SJCRH30 (cell line): ENCODE measurements at regions not wholly inside any gene's neighbourhood (a gene's known extent, or its start where the extent isn't known, plus 50 kb on each side); places are given as distances from the start of the nearest gene placed in this dataset.

ENCODE experiments used
- DNase-seq, 2 experiments: peaks; one replicate each; pipeline ENCODE4 v3.0.0-alpha.2; 2015 to 2020
- H3K27ac ChIP-seq: fragments of 250-450 bp; sonication (Bioruptor Pico); 2 replicates; pipeline ENCODE4 v1.5.1; 2020; ENCODE audit warnings: mild to moderate bottlenecking, moderate library complexity
- H3K27me3 ChIP-seq: fragments of 250-450 bp; sonication (Bioruptor Pico); 2 replicates; pipeline ENCODE4 v1.5.1; 2020; ENCODE audit warnings: mild to moderate bottlenecking, moderate library complexity
- H3K36me3 ChIP-seq: fragments of 250-450 bp; sonication (Bioruptor Pico); 2 replicates; pipeline ENCODE4 v1.5.1; 2020; ENCODE audit warnings: mild to moderate bottlenecking, moderate library complexity
- H3K4me1 ChIP-seq: fragments of 250-450 bp; sonication (Bioruptor Pico); 2 replicates; pipeline ENCODE4 v1.5.1; 2020; ENCODE audit warnings: mild to moderate bottlenecking, moderate library complexity
- H3K4me3 ChIP-seq: fragments of 250-450 bp; sonication (Bioruptor Pico); 2 replicates; pipeline ENCODE4 v1.5.1; 2020; ENCODE audit warnings: mild to moderate bottlenecking, moderate library complexity
- H3K9me3 ChIP-seq: fragments of 250-450 bp; sonication (Bioruptor Pico); replicated peaks from 2 replicates; pipeline ENCODE4 v1.5.1; 2020; ENCODE audit warnings: mild to moderate bottlenecking, moderate library complexity

DNA sequence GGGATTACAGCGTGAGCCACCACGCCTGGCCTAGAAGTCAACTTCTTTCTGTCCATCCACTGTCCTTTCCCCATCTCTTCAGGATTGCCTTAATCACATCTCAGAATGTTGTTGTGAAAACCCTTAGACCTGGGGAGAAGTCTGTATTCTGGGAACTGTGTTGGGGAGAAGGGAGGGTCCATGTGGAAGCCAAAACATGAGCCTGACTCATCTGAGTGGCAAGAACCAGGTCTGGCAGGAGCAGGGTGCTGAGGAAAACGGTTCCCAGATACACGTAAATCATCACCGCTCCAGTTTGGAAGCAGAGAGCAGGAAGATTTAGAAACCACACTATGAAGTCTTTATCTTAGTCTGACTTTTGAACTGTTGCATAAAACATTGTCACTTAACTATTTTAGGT is 245.6 kb upstream of the RGS6 start:
- Histone ChIP-seq H3K4me3 (no peak overlapping the region), H3K27ac (no peak overlapping the region), H3K27me3 (no peaks in the 10 kb centered on the region), H3K9me3 (no peaks in the 10 kb centered on the region), H3K36me3 (peaks cover 3% of the 10 kb centered on the region; the same call in 1 of the 2 replicates), H3K4me1 (peaks cover 8% of the 10 kb centered on the region)
- no peak for DNase-seq

- DNase-seq, result no peak
- no peaks in the 10 kb centered on the region for H3K9me3 ChIP-seq
- H3K4me1 ChIP-seq, result peaks cover 8% of the 10 kb centered on the region
- no peaks in the 10 kb centered on the region for H3K27me3 ChIP-seq
- no peak overlapping the region for H3K27ac ChIP-seq
- H3K4me3 ChIP-seq, result no peak overlapping the region
- H3K36me3 ChIP-seq, result peaks cover 3% of the 10 kb centered on the region; the same call in 1 of the 2 replicates
Observed at GRCh38 chr14:71687166-71687831, 244.9 kb upstream of the RGS6 start.

GRCh38 chr14:71688576-71688975 is 243.7 kb upstream of the RGS6 start:
- no peak for DNase-seq
- H3K4me1 ChIP-seq, result peaks cover 17% of the 10 kb centered on the region

DNA sequence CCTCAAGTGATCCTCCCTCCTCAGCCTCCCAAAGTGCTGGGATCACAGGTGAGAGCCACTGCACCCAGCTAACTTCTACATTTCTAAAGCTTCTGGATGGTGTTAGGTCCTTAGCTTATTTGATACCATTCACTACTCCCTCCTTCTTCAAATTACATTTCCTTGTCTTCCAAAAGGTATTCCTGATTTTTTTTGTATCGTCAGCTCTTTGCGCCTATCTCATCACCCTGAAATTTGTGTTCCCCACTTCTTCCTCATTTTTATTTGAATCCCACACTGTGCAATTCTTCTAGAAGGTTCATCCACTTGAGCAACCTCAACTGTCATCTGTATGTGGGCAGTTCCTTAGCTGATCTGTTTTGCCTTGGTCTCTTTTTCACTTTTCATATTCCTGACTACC is 241.8 kb upstream of the RGS6 start:
- no peak overlapping the region for H3K27ac ChIP-seq
- H3K4me3 ChIP-seq, result no peak overlapping the region
- DNase-seq, result no peak
- peaks cover 3% of the 10 kb centered on the region; the same call in 1 of the 2 replicates for H3K36me3 ChIP-seq
- H3K27me3 ChIP-seq, result no peaks in the 10 kb centered on the region
- peaks cover 17% of the 10 kb centered on the region for H3K4me1 ChIP-seq
- no peaks in the 10 kb centered on the region for H3K9me3 ChIP-seq

More at GRCh38 chr14:71688576-71688975, 243.7 kb upstream of the RGS6 start:
- Histone ChIP-seq H3K36me3 (peaks cover 3% of the 10 kb centered on the region; the same call in 1 of the 2 replicates), H3K4me3 (no peak overlapping the region), H3K9me3 (no peaks in the 10 kb centered on the region), H3K27me3 (no peaks in the 10 kb centered on the region), H3K27ac (no peak overlapping the region)

- H3K27ac ChIP-seq, result no peak overlapping the region
- H3K4me3 ChIP-seq, result no peak overlapping the region
- H3K27me3 ChIP-seq, result no peaks in the 10 kb centered on the region
- H3K4me1 ChIP-seq, result peaks cover 17% of the 10 kb centered on the region
- peaks cover under 1% of the 10 kb centered on the region; the same call in 1 of the 2 replicates for H3K36me3 ChIP-seq
- H3K9me3 ChIP-seq, result no peaks in the 10 kb centered on the region
- DNase-seq, result no peak
Observed at GRCh38 chr14:71692496-71692895, 239.7 kb upstream of the RGS6 start.

DNA sequence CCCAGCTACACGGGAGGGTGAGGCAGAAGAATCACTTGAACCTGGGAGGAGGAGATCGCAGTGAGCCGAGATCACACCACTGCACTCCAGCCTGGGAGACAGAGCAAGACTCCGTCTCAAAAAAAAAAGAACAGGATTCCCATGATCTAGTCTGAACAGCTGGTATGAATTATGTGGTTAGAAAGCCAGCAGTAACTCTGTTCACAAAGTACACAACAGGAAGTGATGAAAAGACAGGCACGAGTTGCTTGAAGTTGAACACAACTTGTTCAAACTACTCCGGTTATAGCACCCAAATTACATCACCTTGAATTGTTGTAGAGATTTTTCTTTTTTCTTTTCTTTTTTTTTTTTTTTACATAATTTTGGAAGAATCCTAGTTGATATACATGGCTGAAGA is 238.8 kb upstream of the RGS6 start:
- H3K27me3 ChIP-seq, result no peaks in the 10 kb centered on the region
- H3K27ac ChIP-seq, result peak overlapping the region; percentile 14; the same call in 1 of the 2 replicates
- no peaks in the 10 kb centered on the region for H3K36me3 ChIP-seq
- H3K4me3 ChIP-seq, result no peak overlapping the region
- peaks cover 21% of the 10 kb centered on the region for H3K4me1 ChIP-seq
- no peaks in the 10 kb centered on the region for H3K9me3 ChIP-seq
- DNase-seq, result peak; percentile 17 to 63

- Histone ChIP-seq H3K36me3 (no peaks in the 10 kb centered on the region; the same call in 1 of the 2 replicates), H3K27me3 (no peaks in the 10 kb centered on the region), H3K9me3 (no peaks in the 10 kb centered on the region), H3K27ac (no peak overlapping the region), H3K4me1 (peaks cover 21% of the 10 kb centered on the region), H3K4me3 (no peak overlapping the region)
- no peak for DNase-seq
Observed at GRCh38 chr14:71694591-71695530, 237.4 kb upstream of the RGS6 start.

- Histone ChIP-seq H3K27me3 (no peaks in the 10 kb centered on the region), H3K36me3 (no peaks in the 10 kb centered on the region; the same call in 1 of the 2 replicates), H3K4me1 (peaks cover 20% of the 10 kb centered on the region), H3K27ac (no peak overlapping the region), H3K4me3 (no peak overlapping the region), H3K9me3 (no peaks in the 10 kb centered on the region)
- DNase-seq, result no peak
Observed at GRCh38 chr14:71695611-71696350, 236.4 kb upstream of the RGS6 start.

GRCh38 chr14:71698027-71698426 is 234.2 kb upstream of the RGS6 start:
- H3K9me3 ChIP-seq, result no peaks in the 10 kb centered on the region
- peaks cover 17% of the 10 kb centered on the region for H3K4me1 ChIP-seq
- no peak for DNase-seq
- no peak overlapping the region; the same call in 1 of the 2 replicates for H3K27ac ChIP-seq
- peaks cover 3% of the 10 kb centered on the region for H3K36me3 ChIP-seq
- no peak overlapping the region for H3K4me3 ChIP-seq
- no peaks in the 10 kb centered on the region for H3K27me3 ChIP-seq

DNA sequence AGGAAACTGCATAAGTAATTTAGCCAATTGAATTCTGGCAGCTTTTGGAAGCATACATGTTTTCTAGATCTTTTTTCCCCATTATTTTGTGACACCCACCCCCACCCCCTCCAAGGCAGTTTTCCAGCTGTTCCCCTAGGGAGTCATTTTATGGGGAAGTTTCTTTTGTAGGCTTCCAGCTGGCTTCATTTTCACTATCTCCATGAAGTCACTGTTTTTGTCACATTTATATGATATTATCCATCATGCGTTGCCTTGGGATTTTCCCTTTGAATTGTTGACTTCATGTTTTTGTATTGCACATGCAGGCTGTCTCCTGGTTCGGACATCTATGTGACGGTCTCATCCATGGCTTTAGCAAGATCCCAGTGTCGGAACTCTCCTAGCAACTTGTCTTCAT is 233.6 kb upstream of the RGS6 start:
- no peak overlapping the region; the same call in 1 of the 2 replicates for H3K27ac ChIP-seq
- no peak overlapping the region for H3K4me3 ChIP-seq
- no peaks in the 10 kb centered on the region for H3K9me3 ChIP-seq
- peaks cover 18% of the 10 kb centered on the region for H3K4me1 ChIP-seq
- H3K27me3 ChIP-seq, result no peaks in the 10 kb centered on the region
- DNase-seq, result no peak
- H3K36me3 ChIP-seq, result peaks cover 3% of the 10 kb centered on the region

DNA sequence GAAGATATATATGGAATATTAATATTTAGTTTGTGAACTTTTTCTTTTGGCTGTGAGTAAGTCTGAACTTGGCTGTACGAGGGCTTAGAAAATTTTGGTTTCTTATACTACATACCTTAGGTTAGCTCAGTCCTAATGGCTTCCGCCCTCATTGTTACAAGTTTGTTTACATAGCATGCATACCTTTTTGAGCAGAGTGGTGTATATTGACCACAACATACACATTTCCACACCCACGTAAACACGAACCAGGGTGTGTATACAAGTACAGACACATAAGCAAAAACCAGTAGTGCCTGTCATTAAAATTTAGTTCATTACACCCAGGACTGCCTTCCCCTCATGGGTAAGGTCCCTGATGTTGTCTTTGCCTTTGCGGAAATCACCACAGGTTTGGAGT is 230.2 kb upstream of the RGS6 start:
- Histone ChIP-seq H3K4me3 (no peak overlapping the region), H3K4me1 (peaks cover 22% of the 10 kb centered on the region), H3K27me3 (no peaks in the 10 kb centered on the region), H3K36me3 (peaks cover 3% of the 10 kb centered on the region), H3K9me3 (no peaks in the 10 kb centered on the region), H3K27ac (no peak overlapping the region)
- DNase-seq, result no peak

DNA sequence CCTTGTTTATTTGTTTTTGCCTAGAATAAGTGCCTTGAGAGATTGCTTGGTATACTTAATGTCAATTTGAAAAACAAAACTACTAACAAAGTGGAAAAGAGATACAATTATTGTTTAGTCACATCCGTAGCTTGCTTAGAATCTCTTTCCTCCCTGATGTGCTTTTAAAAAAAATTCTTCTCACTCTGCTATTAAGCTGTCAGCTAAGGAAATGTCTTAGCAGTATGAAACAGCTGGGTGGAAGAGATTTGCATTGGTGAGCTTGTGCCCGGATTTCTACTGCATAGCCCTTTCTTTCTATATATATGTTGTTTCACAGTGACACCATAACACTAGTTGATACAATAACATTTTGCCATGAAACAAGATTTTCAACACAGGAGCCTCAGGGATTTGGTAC is 229.4 kb upstream of the RGS6 start:
- Histone ChIP-seq H3K9me3 (no peaks in the 10 kb centered on the region), H3K4me1 (peaks cover 22% of the 10 kb centered on the region), H3K27me3 (no peaks in the 10 kb centered on the region), H3K27ac (no peak overlapping the region), H3K36me3 (peaks cover 3% of the 10 kb centered on the region), H3K4me3 (no peak overlapping the region)
- DNase-seq, result no peak

GRCh38 chr14:71703477-71703876 is 228.8 kb upstream of the RGS6 start:
- Histone ChIP-seq H3K27ac (no peak overlapping the region), H3K36me3 (peaks cover 3% of the 10 kb centered on the region), H3K9me3 (no peaks in the 10 kb centered on the region), H3K4me3 (no peak overlapping the region), H3K4me1 (peaks cover 16% of the 10 kb centered on the region), H3K27me3 (no peaks in the 10 kb centered on the region)
- no peak for DNase-seq

- peaks cover 11% of the 10 kb centered on the region for H3K4me1 ChIP-seq
Observed at GRCh38 chr14:71704210-71704609, 228.0 kb upstream of the RGS6 start.

More at GRCh38 chr14:71704210-71704609, 228.0 kb upstream of the RGS6 start:
- DNase-seq, result no peak
- H3K27me3 ChIP-seq, result no peaks in the 10 kb centered on the region
- H3K4me3 ChIP-seq, result no peak overlapping the region
- H3K9me3 ChIP-seq, result no peaks in the 10 kb centered on the region
- H3K27ac ChIP-seq, result no peak overlapping the region
- peaks cover 3% of the 10 kb centered on the region for H3K36me3 ChIP-seq
